ENCODE measurements at regions not wholly inside any gene's neighbourhood (a gene's known extent, or its start where the extent isn't known, plus 50 kb on each side); places are given as distances from the start of the nearest gene placed in this dataset.

DNA sequence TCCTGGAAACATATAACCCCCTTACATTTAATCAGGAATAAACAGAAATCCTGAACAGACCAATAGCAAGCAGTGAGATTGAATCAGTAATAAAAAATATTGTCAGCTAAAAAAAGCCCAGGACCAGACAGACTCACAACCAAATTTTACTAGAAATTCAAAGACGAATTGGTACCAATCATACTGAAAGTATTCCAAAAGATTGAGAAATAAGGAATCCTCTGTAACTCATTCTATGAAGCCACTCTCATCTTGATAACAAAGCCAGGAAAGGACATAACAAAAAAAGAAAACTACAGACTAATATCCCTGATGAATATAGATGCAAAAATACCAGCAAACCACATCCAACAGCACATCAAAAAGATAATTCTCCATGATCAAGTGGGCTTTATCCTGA is 714.0 kb downstream of the SEMA5A start:
- TF ChIP-seq, protein P1, sequence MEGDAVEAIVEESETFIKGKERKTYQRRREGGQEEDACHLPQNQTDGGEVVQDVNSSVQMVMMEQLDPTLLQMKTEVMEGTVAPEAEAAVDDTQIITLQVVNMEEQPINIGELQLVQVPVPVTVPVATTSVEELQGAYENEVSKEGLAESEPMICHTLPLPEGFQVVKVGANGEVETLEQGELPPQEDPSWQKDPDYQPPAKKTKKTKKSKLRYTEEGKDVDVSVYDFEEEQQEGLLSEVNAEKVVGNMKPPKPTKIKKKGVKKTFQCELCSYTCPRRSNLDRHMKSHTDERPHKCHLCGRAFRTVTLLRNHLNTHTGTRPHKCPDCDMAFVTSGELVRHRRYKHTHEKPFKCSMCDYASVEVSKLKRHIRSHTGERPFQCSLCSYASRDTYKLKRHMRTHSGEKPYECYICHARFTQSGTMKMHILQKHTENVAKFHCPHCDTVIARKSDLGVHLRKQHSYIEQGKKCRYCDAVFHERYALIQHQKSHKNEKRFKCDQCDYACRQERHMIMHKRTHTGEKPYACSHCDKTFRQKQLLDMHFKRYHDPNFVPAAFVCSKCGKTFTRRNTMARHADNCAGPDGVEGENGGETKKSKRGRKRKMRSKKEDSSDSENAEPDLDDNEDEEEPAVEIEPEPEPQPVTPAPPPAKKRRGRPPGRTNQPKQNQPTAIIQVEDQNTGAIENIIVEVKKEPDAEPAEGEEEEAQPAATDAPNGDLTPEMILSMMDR (optimal IDR thresholded peaks at IDR 0.05 in 1 of 3, IDR thresholded peaks at IDR 0.05 in 1 of 3, conservative IDR thresholded peaks at IDR 0.05 in 1 of 3; ENCODE audit: extremely low read depth in 1 of 3, insufficient read depth in 2 of 3, low read length in 3 of 3), result no peak
- no peak for TF ChIP-seq EZH2 (IDR thresholded peaks at IDR 0.05; ENCODE audit: low read length)

Measured in keratinocyte (primary cell).